Activated naive CD8-positive, alpha-beta T cell treated with anti-CD3 and anti-CD28 coated beads, Interleukin-2, amount 50 U/mL, for 16 hours (primary cell): ENCODE measurements at regions not wholly inside any gene's neighbourhood (a gene's known extent, or its start where the extent isn't known, plus 50 kb on each side); places are given as distances from the start of the nearest gene placed in this dataset.

ENCODE experiments used
- DNase-seq: peaks from one replicate; pipeline ENCODE4 v3.0.0-alpha.2; 2020; ENCODE audit warnings: low read depth, low spot score

GRCh38 chr14:101449114-101449513, 112.2 kb upstream of the DIO3 start:
- DNase-seq: no peak

DNA sequence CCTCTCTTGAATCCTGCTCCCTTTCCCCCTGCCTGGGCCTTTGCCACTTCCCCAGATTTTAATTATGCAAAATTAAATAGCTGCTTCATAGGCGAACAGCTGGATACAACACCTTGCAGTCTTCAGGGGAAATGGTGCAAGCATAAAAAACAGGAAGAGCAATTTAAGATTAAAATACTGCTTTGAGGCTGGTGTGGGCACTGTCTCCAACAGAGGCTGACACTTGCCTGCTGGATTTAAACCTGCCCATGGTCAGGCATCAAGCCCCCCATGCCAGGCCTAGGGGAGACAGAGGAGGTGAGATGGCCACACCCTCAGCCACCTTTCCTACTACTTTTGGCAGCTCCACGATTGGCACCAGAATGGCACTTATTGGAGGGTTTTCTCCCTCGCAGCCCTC, 110.1 kb upstream of the DIO3 start:
- no peak for DNase-seq

GRCh38 chr14:101453225-101453624, 108.1 kb upstream of the DIO3 start:
- no peak for DNase-seq

GRCh38 chr14:101454229-101454628, 107.1 kb upstream of the DIO3 start:
- no peak for DNase-seq

DNA sequence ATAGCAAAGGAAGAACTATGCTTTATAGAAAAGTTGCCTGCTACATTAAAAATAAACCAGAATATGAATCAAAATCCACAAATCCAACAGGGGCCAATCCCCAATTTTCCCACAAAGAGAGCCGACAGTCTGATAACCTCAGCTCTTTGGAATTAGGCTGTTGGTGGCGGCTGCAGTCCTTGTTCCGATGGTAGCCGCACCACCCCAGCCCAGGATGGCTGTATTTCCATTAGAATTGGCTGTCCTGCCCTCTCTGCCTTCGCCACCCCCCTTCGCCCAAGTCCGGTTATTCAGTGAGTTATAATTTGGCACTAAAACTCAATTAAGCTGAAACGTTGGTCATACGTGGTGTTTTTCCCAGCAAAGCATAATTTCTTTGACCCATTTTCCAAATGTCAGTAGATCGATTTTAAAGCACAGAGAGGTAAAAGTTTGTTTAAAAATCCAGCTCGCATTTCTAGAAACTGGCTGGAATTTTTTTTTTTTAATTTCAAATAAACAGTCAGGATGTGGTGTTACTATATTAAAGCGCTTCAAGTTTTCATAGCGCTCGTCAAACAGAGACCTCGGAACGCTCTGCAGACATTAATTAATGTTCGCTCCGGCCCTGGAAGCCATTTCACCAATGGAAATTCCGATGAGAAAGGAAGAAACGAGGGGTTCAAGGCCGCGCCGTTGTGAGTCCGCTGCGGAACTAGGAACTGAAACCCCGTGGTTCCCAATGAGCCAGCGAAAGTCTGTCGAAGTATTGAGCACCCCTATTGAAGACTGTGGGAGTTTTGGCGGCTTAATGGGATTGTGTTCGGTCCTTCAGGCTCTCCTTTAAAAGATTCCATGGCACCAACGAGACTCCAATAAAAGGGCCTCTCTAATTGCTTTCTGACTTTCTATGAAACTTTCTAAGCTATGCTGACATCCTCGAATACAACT, 104.8 kb upstream of the DIO3 start:
- DNase-seq: no peak

GRCh38 chr14:101457301-101457935, 103.9 kb upstream of the DIO3 start:
- DNase-seq: no peak

GRCh38 chr14:101457936-101458740, 103.2 kb upstream of the DIO3 start:
- DNase-seq: no peak

- DNase-seq: no peak
These were observed 102.3 kb upstream of the DIO3 start for GRCh38 chr14:101458741-101459550.

DNA sequence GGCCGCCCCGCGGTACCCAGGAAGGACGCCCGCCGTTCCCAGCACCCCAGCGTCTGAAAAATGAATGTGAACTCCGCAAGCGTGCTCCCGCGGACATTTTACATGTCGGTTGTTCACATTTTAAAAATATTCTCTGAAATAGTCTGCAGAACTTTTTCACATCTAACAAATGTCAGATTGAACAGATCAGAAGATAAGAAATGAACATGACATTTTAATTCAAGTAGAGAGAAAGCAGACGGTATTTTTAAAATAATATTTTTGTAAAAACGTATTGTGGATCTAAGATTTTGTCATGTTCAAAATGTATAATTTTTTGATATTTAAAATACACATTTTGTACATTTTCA, 101.8 kb upstream of the DIO3 start:
- DNase-seq: no peak

GRCh38 chr14:101460521-101460920, 100.8 kb upstream of the DIO3 start:
- DNase-seq: no peak

DNA sequence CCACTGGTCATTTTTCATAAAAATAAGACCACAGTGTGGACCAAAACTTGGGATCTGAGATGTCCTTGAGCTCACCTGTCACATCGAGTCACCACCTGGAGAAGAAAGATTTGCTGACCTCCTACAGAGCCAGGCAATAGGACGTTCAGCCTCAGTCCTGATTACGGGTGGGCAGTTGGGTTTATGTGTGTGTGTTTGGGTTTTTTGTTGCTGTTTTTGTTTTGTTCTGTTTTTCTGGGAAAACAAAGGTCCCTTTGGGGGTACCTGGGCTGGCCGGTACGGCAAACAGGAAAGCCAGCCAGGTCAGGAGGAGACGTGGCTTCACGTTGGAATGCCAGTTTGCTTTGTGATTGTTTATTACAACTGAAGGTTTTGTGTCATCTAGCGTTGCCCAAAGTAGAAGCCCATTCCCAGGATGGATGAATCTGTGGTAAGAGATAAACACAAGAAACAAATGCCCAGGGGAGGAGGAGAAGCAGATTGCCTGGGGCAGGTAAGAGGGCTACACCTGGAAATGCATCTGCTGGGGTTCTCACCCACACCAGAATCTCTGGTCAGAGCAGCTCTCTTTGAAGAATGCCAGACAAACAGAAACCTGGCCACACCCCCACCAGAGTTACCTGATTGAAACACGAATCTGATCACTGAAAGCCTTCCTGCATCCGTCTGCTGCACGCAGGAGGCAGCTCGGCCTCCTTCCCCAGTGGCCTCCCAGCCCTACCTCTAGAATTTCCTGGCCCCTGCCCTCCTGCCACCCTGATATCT, 100.1 kb upstream of the DIO3 start:
- DNase-seq: no peak

- no peak for DNase-seq
These were observed 99.4 kb upstream of the DIO3 start for GRCh38 chr14:101461891-101462290.

DNA sequence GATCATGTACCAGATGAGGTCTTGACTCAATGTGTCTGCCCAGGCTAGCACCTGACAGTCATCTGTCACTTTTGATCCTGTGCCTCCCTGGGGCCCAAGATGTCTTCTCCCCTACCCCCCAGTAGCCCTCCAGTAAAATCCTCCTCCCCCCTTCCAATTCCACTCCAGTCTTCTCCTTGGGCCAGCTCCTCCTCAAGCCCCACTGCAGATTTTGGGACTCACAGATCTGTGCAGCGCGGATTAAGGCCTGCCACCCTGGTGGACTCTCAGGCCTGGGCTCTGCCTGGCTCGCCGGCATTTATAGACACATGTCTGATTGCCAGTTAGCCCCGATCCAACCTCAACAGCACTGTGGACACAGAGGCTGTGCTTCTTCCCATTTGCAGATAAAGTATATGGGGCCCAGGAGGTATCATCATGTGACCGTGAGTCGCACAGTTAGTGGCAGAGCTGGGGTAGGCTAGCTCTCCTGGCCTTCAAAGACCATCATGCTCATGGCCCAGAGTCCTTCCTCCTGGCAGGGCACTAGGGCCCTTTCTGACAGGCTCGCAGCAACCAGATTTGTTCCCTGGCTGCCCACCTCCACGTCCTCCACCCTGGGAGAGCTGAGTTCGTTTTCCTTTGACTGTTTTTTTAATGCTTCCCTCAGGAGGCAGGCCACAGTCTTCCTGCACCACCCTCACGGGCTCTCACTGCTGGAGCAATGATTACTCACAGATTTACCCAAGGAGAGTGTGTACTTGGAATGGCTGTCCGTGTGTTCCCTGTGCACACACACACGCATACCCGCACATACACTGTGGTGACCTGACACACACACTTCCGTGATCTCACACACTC, 98.3 kb upstream of the DIO3 start:
- no peak for DNase-seq

GRCh38 chr14:101463566-101464171, 97.6 kb upstream of the DIO3 start:
- no peak for DNase-seq

GRCh38 chr14:101464310-101464983, 96.8 kb upstream of the DIO3 start:
- no peak for DNase-seq

DNA sequence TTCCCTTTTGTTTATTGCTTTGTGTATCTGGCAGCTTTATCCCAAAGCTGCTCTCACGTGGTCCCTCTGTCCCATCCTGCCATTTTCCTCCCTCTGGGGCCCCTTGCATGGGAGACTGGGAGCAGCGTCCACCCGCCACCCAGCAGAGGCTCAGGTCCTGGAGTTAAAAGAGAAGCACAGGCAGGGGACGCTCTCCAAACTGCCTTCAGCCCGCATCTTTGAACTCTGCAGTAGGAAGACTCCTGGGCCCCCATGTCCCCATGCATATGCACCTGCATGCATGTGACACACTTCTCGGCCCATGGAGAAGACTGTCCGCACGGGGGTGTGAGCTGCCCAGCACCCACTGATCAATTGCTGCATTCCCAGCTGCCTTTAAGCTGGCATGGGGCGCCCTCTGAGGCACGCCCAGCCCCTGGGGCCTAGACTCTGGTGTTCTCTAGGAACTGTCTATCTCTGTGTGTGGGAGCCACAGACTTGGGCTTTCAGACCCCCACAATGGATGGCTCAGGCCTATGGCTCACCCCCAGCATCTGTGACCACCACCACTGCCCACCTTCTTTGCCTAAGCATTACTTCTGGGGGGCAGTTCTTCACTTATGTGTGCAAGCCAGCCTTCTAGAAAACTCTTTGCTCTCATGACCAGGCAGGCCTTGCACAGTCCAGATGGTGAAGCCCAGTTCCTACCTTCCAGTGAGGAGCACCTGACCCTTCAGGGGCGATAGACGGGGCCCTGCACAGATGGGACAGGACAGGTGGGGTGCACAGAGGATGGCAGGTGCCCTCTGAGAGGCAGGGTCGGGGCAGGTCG, 96.1 kb upstream of the DIO3 start:
- no peak for DNase-seq

DNA sequence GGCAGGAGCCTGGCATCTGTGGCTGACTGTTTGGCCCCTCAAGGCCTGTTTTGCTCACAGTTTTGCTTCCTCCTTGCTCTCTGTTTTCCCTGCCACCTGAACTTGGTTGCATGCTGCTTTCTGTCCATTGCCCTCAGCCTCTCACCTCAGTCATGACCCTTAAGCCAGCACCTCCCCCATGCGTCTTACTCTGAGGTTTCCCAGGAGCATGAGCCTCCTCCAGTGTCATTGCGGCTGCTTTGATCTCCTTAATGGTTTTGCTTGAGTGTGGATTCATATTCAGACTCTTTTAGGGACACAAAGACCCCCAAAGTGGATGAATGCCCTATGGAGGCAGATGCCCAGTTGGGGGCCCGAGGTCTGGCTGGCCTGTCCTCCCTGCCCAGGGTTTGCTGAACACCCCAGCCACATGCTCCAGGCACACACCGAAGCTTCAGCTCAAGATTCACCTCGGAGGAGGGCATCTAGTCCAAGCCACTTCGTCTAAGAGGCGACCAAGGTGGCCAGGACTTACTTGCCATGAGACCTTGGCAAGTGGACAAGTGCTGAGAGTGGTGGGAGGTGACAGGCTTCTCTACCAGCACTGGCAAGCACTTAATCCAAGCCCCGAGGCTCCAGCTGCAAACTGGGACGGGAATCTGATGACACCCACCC, 95.4 kb upstream of the DIO3 start:
- DNase-seq: no peak
